ENCODE measurements at regions not wholly inside any gene's neighbourhood (a gene's known extent, or its start where the extent isn't known, plus 50 kb on each side); places are given as distances from the start of the nearest gene placed in this dataset.

- no peaks in the 10 kb centered on the region for H3K27me3 ChIP-seq
- H3K9me3 ChIP-seq = no peaks in the 10 kb centered on the region
- H3K4me3 ChIP-seq = no peak overlapping the region
- H3K36me3 ChIP-seq = no peaks in the 10 kb centered on the region
- WGBS, 2 donors = 70 to 82% methylated on average over 1 of the region's 1 CpG
- no peak overlapping the region for H3K27ac ChIP-seq
- no peak for DNase-seq (ENCODE audit: low spot score in 2 of 2)
- TF ChIP-seq CTCF (IDR thresholded peaks at IDR 0.05) = no peak
- TF ChIP-seq POLR2A (IDR thresholded peaks at IDR 0.05) = no peak
- no peak for TF ChIP-seq EP300 (IDR thresholded peaks at IDR 0.05)
- H3K4me1 ChIP-seq = no peaks in the 10 kb centered on the region
These were observed 342.2 kb upstream of the NT5E start for GRCh38 chr6:85107701-85108100.

- H3K4me1 ChIP-seq = no peaks in the 10 kb centered on the region
- no peak for DNase-seq (ENCODE audit: low spot score in 2 of 2)
- no peaks in the 10 kb centered on the region for H3K36me3 ChIP-seq
- no peak overlapping the region for H3K4me3 ChIP-seq
- no peak for TF ChIP-seq EP300 (IDR thresholded peaks at IDR 0.05)
- TF ChIP-seq POLR2A (IDR thresholded peaks at IDR 0.05) = no peak
- no peak for TF ChIP-seq CTCF (IDR thresholded peaks at IDR 0.05)
- no peaks in the 10 kb centered on the region for H3K27me3 ChIP-seq
- no peak overlapping the region for H3K27ac ChIP-seq
- peaks cover 0 to 11% (median 0%) of the 10 kb centered on the region in 4 donors for H3K9me3 ChIP-seq
- 75 to 88% methylated on average over 5 of the region's 5 CpGs for WGBS, 2 donors
These were observed 332.6 kb upstream of the TBX18 start for GRCh38 chr6:85096976-85097375.

GRCh38 chr6:85092226-85092625 is 327.8 kb upstream of the TBX18 start:
- Histone ChIP-seq H3K4me1 (no peaks in the 10 kb centered on the region), H3K9me3 (no peaks in the 10 kb centered on the region), H3K36me3 (no peaks in the 10 kb centered on the region), H3K27me3 (no peaks in the 10 kb centered on the region), H3K27ac (no peak overlapping the region), H3K4me3 (no peak overlapping the region)
- WGBS, 2 donors = 79 to 81% methylated on average over 1 of the region's 1 CpG
- TF ChIP-seq EP300 (IDR thresholded peaks at IDR 0.05) = no peak
- no peak for TF ChIP-seq CTCF (IDR thresholded peaks at IDR 0.05)
- no peak for TF ChIP-seq POLR2A (IDR thresholded peaks at IDR 0.05)
- no peak for DNase-seq (ENCODE audit: low spot score in 2 of 2)

GRCh38 chr6:85089255-85089654 is 324.9 kb upstream of the TBX18 start:
- no peak for DNase-seq (ENCODE audit: low spot score in 2 of 2)
- no peak for TF ChIP-seq POLR2A (IDR thresholded peaks at IDR 0.05)
- TF ChIP-seq EP300 (IDR thresholded peaks at IDR 0.05) = no peak
- no peak for TF ChIP-seq CTCF (IDR thresholded peaks at IDR 0.05)
- whole genome bisulfite sequencing, 2 donors = 80 to 92% methylated on average over 2 of the region's 2 CpGs

GRCh38 chr6:85085875-85086274 is 321.5 kb upstream of the TBX18 start:
- Histone ChIP-seq H3K4me3 (no peak overlapping the region), H3K27me3 (no peaks in the 10 kb centered on the region), H3K4me1 (no peaks in the 10 kb centered on the region), H3K27ac (no peak overlapping the region), H3K36me3 (no peaks in the 10 kb centered on the region), H3K9me3 (no peaks in the 10 kb centered on the region)
- DNase-seq (ENCODE audit: low spot score in 2 of 2) = no peak
- no peak for TF ChIP-seq EP300 (IDR thresholded peaks at IDR 0.05)
- no peak for TF ChIP-seq CTCF (IDR thresholded peaks at IDR 0.05)
- TF ChIP-seq POLR2A (IDR thresholded peaks at IDR 0.05) = no peak
- 94 to 97% methylated on average over 2 of the region's 2 CpGs for WGBS, 2 donors

More at GRCh38 chr6:85089255-85089654, 324.9 kb upstream of the TBX18 start:
- H3K9me3 ChIP-seq = no peaks in the 10 kb centered on the region
- H3K4me1 ChIP-seq = no peaks in the 10 kb centered on the region
- no peaks in the 10 kb centered on the region for H3K36me3 ChIP-seq
- H3K27ac ChIP-seq = no peak overlapping the region
- no peak overlapping the region for H3K4me3 ChIP-seq
- H3K27me3 ChIP-seq = no peaks in the 10 kb centered on the region
